Vagina (tissue), 2 donors: ENCODE measurements at regions not wholly inside any gene's neighbourhood (a gene's known extent, or its start where the extent isn't known, plus 50 kb on each side); places are given as distances from the start of the nearest gene placed in this dataset.

Source experiments
- DNase-seq, 2 donors: peaks; one replicate each; pipeline ENCODE4 v3.0.0-alpha.2; 2017; ENCODE audit errors: extremely low spot score in 2 of 2
- H3K27ac ChIP-seq: fragments of 200-600 bp; sonication (generic); one replicate; pipeline ENCODE4 v1.5.1; 2019
- H3K27me3 ChIP-seq: fragments of 200-600 bp; sonication (generic); one replicate; pipeline ENCODE4 v1.5.1; 2019
- H3K36me3 ChIP-seq, 2 donors: fragments of 200-600 bp; sonication (generic); one replicate each; pipeline ENCODE4 v1.5.1; 2017 to 2019
- H3K4me1 ChIP-seq: fragments of 200-600 bp; sonication (generic); one replicate; pipeline ENCODE4 v1.5.1; 2019
- H3K4me3 ChIP-seq, 2 donors: fragments of 200-600 bp; sonication (generic); 1 replicate in 1 of 2; 2 replicates in 1 of 2; pipeline ENCODE4 v1.5.1; 2016 to 2019
- H3K9me3 ChIP-seq: fragments of 200-600 bp; sonication (generic); one replicate; pipeline ENCODE4 v1.5.1; 2019
- CTCF ChIP-seq, 3 experiments: fragments of 450-650 bp in 2 of 3; fragments of 200-600 bp in 1 of 3; sonication (generic) in 1 of 3; IDR thresholded peaks; one replicate each; pipeline ENCODE4 v1.5.1; 2017 to 2019; ENCODE audit warnings: antibody characterized with exemption in 3 of 3, mild to moderate bottlenecking in 2 of 3, moderate library complexity in 2 of 3
- POLR2A ChIP-seq, 2 donors: fragments of 450-650 bp; IDR thresholded peaks; one replicate each; pipeline ENCODE4 v1.6.1; 2017; ENCODE audit warnings: antibody characterized with exemption in 2 of 2, mild to moderate bottlenecking in 2 of 2, moderate library complexity in 2 of 2
- POLR2AphosphoS5 ChIP-seq, 2 donors: sonication (generic); formaldehyde crosslinking; IDR thresholded peaks; one replicate each; pipeline ENCODE4 v1.9.0; 2017; ENCODE audit warnings: antibody characterized with exemption in 2 of 2, mild to moderate bottlenecking in 2 of 2, low read depth in 1 of 2; ENCODE audit not compliant: insufficient read depth in 1 of 2
- intact Hi-C: fragments of 100-400 bp; cut with DNase I; formaldehyde crosslinking; loops from one replicate; pipeline ENCODE4 v1.15.1; 2023

- TF ChIP-seq POLR2AphosphoS5 (IDR thresholded peaks at IDR 0.05; ENCODE audit: insufficient read depth in 1 of 2, low read depth in 1 of 2), result no peak
- no peak for TF ChIP-seq POLR2A (IDR thresholded peaks at IDR 0.05)
- no peak for TF ChIP-seq CTCF (IDR thresholded peaks at IDR 0.05)
- H3K27me3 ChIP-seq, result no peaks in the 10 kb centered on the region
- intact Hi-C loops, result no loop called here
- DNase-seq, result no peak
- no peaks in the 10 kb centered on the region for H3K36me3 ChIP-seq
- no peaks in the 10 kb centered on the region for H3K4me1 ChIP-seq
- no peak overlapping the region for H3K4me3 ChIP-seq
- no peaks in the 10 kb centered on the region for H3K9me3 ChIP-seq
- H3K27ac ChIP-seq, result no peak overlapping the region
These were observed 394.5 kb downstream of the RERGL start for GRCh38 chr12:17695495-17695894.

- intact Hi-C loops, result no loop called here
- H3K4me3 ChIP-seq, result no peak overlapping the region
- no peak for TF ChIP-seq POLR2AphosphoS5 (IDR thresholded peaks at IDR 0.05; ENCODE audit: insufficient read depth in 1 of 2, low read depth in 1 of 2)
- no peak for TF ChIP-seq POLR2A (IDR thresholded peaks at IDR 0.05)
- TF ChIP-seq CTCF (IDR thresholded peaks at IDR 0.05), result no peak
- no peaks in the 10 kb centered on the region for H3K36me3 ChIP-seq
- no peaks in the 10 kb centered on the region for H3K4me1 ChIP-seq
- no peak overlapping the region for H3K27ac ChIP-seq
- H3K9me3 ChIP-seq, result no peaks in the 10 kb centered on the region
- no peak for DNase-seq
- H3K27me3 ChIP-seq, result no peaks in the 10 kb centered on the region
These were observed 398.6 kb downstream of the RERGL start for GRCh38 chr12:17691369-17691768.

GRCh38 chr12:17680220-17680619, 409.8 kb downstream of the RERGL start:
- no peak for TF ChIP-seq POLR2AphosphoS5 (IDR thresholded peaks at IDR 0.05; ENCODE audit: insufficient read depth in 1 of 2, low read depth in 1 of 2)
- TF ChIP-seq POLR2A (IDR thresholded peaks at IDR 0.05), result no peak
- no peak for TF ChIP-seq CTCF (IDR thresholded peaks at IDR 0.05)
- intact Hi-C loops, result no loop called here

GRCh38 chr12:17666641-17667324, 423.2 kb downstream of the RERGL start:
- Histone ChIP-seq H3K36me3 (no peaks in the 10 kb centered on the region), H3K27ac (no peak overlapping the region), H3K27me3 (no peaks in the 10 kb centered on the region), H3K4me1 (no peaks in the 10 kb centered on the region), H3K9me3 (no peaks in the 10 kb centered on the region), H3K4me3 (no peak overlapping the region)
- no peak for DNase-seq
- TF ChIP-seq CTCF (IDR thresholded peaks at IDR 0.05), result no peak
- TF ChIP-seq POLR2A (IDR thresholded peaks at IDR 0.05), result no peak
- no peak for TF ChIP-seq POLR2AphosphoS5 (IDR thresholded peaks at IDR 0.05; ENCODE audit: insufficient read depth in 1 of 2, low read depth in 1 of 2)
- intact Hi-C loops, result no loop called here

More at GRCh38 chr12:17680220-17680619, 409.8 kb downstream of the RERGL start:
- DNase-seq, result no peak
- no peak overlapping the region for H3K4me3 ChIP-seq
- no peaks in the 10 kb centered on the region for H3K27me3 ChIP-seq
- H3K4me1 ChIP-seq, result no peaks in the 10 kb centered on the region
- H3K36me3 ChIP-seq, result no peaks in the 10 kb centered on the region
- H3K9me3 ChIP-seq, result no peaks in the 10 kb centered on the region
- H3K27ac ChIP-seq, result no peak overlapping the region

GRCh38 chr12:17665839-17666238, 424.2 kb downstream of the RERGL start:
- Histone ChIP-seq H3K4me3 (no peak overlapping the region), H3K27me3 (no peaks in the 10 kb centered on the region), H3K27ac (no peak overlapping the region), H3K36me3 (no peaks in the 10 kb centered on the region), H3K9me3 (no peaks in the 10 kb centered on the region), H3K4me1 (no peaks in the 10 kb centered on the region)
- TF ChIP-seq POLR2AphosphoS5 (IDR thresholded peaks at IDR 0.05; ENCODE audit: insufficient read depth in 1 of 2, low read depth in 1 of 2) (no peak), CTCF (IDR thresholded peaks at IDR 0.05) (no peak), POLR2A (IDR thresholded peaks at IDR 0.05) (no peak)
- intact Hi-C loops, result no loop called here
- no peak for DNase-seq
